ENCODE measurements at regions not wholly inside any gene's neighbourhood (a gene's known extent, or its start where the extent isn't known, plus 50 kb on each side); places are given as distances from the start of the nearest gene placed in this dataset.

DNA sequence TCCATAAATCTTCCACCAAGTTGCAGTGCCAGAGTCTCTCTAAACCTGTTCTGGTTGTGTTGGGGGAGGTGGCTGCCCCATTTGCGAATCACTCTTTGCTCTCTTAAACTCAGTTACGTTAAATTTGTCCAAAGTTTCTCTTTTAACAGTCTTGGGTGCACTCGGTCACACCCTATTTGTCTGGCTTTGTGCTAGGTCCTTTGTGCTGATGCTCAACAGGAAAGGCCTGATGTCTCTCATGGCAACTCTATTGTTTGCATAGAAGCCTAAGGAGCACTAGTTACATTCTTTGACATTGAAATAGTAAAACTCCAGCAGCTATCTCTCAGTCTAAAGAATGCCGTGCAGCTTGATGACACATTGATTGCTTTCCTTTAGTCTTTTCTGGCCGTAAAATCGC lies 105.1 kb downstream of the TRMT11 start:
- Mint-ChIP-seq H3K36me3 (peaks cover 3% of the 10 kb centered on the region), H3K27ac (no peak overlapping the region), H3K9me3 (no peaks in the 10 kb centered on the region), H3K4me3 (no peak overlapping the region), H3K27me3 (no peaks in the 10 kb centered on the region), H3K4me1 (ENCODE audit: low read depth) (peaks cover under 1% of the 10 kb centered on the region)
- POLR2A ChIA-PET, result no interaction called here
- CTCF ChIA-PET, result interaction anchor here (0.8 kb wide), 1 partner anchor 27 kb away, joined by 3 read pairs; no protein-coding TSS in a partner anchor
- intact Hi-C loops (cut with micrococcal nuclease), result no loop called here
- DNase-seq, result no peak

DNA sequence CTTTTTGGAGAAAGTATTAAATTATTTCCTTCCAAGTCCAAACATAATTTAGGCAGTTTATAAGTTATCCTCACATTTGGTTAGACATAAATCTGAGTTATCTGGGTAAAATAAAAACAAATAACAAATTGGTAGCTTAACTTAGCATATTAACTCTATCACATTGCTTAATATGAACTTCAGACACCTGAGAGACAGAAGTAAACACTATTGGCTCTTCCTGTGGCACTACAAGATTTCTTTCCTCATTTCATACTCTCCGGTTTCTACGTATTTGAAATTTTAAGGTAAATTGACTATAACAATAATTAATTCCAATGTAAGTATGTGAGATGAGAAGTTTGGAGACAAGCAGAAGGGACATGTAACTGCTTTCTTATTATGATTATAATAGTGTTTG lies 106.8 kb downstream of the TRMT11 start:
- H3K9me3 Mint-ChIP-seq, result no peaks in the 10 kb centered on the region
- DNase-seq, result no peak

DNA sequence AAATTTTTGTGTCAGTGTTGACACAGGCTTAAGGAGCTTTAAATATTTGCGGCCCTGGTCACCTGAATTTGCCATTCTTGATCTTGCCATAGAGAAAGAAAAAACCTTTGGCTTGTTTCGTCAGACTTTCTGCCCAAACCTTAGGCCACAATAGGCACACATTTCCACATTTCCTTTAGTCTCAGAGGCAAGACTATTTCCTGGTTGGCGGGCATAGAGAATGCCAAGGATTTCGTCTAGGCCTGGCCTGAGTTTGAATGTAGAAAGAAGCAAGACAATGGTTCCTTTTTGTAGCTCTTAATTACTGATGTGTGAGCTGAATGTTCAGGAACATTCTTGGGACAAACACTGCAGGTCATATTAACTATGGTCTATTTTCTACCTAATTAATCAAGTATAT lies 108.1 kb downstream of the TRMT11 start:
- intact Hi-C loops (cut with micrococcal nuclease), result no loop called here
- CTCF ChIA-PET, result no interaction called here
- POLR2A ChIA-PET, result no interaction called here
- Mint-ChIP-seq H3K27ac (no peak overlapping the region), H3K9me3 (no peaks in the 10 kb centered on the region), H3K27me3 (no peaks in the 10 kb centered on the region), H3K4me1 (ENCODE audit: low read depth) (no peaks in the 10 kb centered on the region), H3K36me3 (peaks cover 3% of the 10 kb centered on the region), H3K4me3 (no peak overlapping the region)
- no peak for DNase-seq

More for the DNA sequence above, 106.8 kb downstream of the TRMT11 start:
- intact Hi-C loops (cut with micrococcal nuclease), result no loop called here
- no peaks in the 10 kb centered on the region for H3K27me3 Mint-ChIP-seq
- H3K4me3 Mint-ChIP-seq, result no peak overlapping the region
- POLR2A ChIA-PET, result no interaction called here
- CTCF ChIA-PET, result no interaction called here
- H3K36me3 Mint-ChIP-seq, result peaks cover 3% of the 10 kb centered on the region
- H3K4me1 Mint-ChIP-seq (ENCODE audit: low read depth), result no peaks in the 10 kb centered on the region
- H3K27ac Mint-ChIP-seq, result no peak overlapping the region

DNA sequence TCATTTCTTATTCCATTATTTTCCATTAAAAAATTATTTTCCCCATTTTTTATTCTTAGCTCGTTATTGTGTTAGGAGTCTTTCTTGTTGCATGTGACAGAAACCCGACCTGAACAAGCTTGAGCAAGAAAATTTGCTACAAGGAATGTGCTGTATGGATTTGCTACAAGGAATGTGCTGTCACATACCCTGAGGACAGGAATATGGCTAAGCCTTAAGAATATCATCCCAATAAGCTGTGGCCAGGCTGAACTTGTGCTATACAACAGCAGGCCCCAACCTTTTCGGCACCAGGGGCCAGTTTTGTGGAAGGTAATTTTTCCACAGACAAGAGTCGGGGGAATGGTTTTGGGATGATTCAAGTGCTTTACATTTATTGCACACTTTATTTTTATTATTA lies 114.0 kb downstream of the TRMT11 start:
- H3K27me3 Mint-ChIP-seq, result no peaks in the 10 kb centered on the region
- intact Hi-C loops (cut with micrococcal nuclease), result no loop called here
- peaks cover 18% of the 10 kb centered on the region for H3K36me3 Mint-ChIP-seq
- DNase-seq, result no peak
- POLR2A ChIA-PET, result no interaction called here
- CTCF ChIA-PET, result no interaction called here
- no peaks in the 10 kb centered on the region for H3K4me1 Mint-ChIP-seq (ENCODE audit: low read depth)
- H3K27ac Mint-ChIP-seq, result no peak overlapping the region
- H3K9me3 Mint-ChIP-seq, result no peaks in the 10 kb centered on the region
- H3K4me3 Mint-ChIP-seq, result no peak overlapping the region

DNA sequence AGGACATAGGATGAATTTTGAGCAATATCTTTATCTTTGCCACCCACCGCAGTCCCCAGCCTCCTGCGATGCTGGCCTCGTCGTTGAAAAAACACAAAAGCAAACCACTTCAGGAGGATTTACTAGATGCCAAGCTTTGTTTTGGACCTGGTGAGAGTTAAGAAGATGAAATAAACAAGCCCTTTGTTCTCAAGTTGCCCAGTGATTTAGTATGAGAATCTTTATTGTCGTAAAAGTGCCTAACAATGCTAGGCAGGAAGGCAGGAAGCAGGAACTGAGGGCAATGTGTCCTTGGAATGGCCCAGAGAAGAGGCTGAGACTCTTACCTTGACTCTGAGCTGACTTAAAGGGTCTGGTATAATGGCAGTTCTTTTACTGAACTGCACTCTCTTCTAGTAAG lies 116.0 kb downstream of the TRMT11 start:
- ChIA-PET POLR2A (no interaction called here), CTCF (no interaction called here)
- intact Hi-C loops (cut with micrococcal nuclease), result no loop called here

DNA sequence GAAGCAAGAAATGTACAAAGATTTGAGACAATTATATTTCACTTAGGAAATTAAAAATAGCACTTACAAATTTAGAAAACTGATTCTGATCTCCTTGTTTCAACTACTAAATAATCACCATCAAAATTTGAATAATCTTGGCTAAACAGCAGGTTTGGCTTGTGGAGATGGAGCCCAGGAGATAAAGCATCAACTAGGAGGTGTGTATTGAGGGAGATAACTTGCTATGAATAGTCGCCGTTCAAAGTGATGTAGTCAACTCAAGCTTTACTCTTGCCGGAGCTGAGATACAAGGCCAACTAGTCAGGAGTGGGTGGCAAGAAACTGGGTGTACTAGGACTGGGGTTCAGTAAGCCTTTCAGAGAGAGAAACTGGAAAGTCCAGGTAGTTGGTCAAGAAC lies 117.7 kb downstream of the TRMT11 start:
- Mint-ChIP-seq H3K4me3 (no peak overlapping the region), H3K36me3 (peaks cover 18% of the 10 kb centered on the region), H3K9me3 (no peaks in the 10 kb centered on the region), H3K4me1 (ENCODE audit: low read depth) (no peaks in the 10 kb centered on the region), H3K27ac (no peak overlapping the region), H3K27me3 (no peaks in the 10 kb centered on the region)
- DNase-seq, result no peak
- intact Hi-C loops (cut with micrococcal nuclease), result no loop called here
- ChIA-PET POLR2A (no interaction called here), CTCF (no interaction called here)

More for the DNA sequence above, 116.0 kb downstream of the TRMT11 start:
- Mint-ChIP-seq H3K27me3 (no peaks in the 10 kb centered on the region), H3K4me3 (no peak overlapping the region), H3K36me3 (peaks cover 18% of the 10 kb centered on the region), H3K9me3 (no peaks in the 10 kb centered on the region), H3K27ac (no peak overlapping the region), H3K4me1 (ENCODE audit: low read depth) (no peaks in the 10 kb centered on the region)
- no peak for DNase-seq

DNA sequence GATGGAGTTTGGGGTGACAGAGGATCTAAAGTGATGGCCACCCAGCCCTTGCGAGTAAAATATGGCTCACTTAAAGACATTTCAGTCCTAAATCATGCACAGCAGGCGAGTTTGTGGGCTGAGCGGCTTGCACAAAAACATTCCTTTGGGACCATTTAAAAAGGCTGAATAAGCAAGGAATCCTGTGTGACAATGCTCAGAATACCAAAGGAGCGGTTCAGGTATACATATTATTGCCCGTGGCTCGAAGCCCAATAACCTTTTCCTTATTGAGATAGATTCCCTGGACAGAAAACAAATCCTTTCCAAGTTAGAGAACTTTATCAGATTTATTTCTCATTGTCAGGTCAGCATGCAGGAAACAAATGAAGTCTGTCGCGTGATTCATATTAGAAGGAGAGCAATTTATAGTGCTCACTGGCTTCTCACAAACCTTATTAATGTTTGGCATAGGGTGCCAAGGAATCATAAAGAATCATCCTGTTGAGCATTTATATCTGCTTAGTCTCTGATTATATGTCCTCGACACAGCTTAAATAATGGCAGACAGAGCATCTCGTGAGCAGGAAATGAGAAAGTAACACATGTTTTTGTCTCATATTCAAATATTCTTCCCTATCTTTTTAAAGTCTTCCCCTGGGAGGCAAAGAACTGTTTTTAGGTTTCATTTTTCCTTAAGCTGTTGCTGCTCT lies 121.3 kb downstream of the TRMT11 start:
- Mint-ChIP-seq H3K4me3 (no peak overlapping the region), H3K4me1 (ENCODE audit: low read depth) (no peaks in the 10 kb centered on the region), H3K36me3 (peaks cover 9% of the 10 kb centered on the region), H3K27ac (no peak overlapping the region), H3K27me3 (no peaks in the 10 kb centered on the region), H3K9me3 (no peaks in the 10 kb centered on the region)
- DNase-seq, result no peak
- ChIA-PET CTCF (no interaction called here), POLR2A (interaction anchor here (0.6 kb wide), 1 partner anchor 1453 kb away, joined by 4 read pairs; no protein-coding TSS in a partner anchor)
- intact Hi-C loops (cut with micrococcal nuclease), result no loop called here

DNA sequence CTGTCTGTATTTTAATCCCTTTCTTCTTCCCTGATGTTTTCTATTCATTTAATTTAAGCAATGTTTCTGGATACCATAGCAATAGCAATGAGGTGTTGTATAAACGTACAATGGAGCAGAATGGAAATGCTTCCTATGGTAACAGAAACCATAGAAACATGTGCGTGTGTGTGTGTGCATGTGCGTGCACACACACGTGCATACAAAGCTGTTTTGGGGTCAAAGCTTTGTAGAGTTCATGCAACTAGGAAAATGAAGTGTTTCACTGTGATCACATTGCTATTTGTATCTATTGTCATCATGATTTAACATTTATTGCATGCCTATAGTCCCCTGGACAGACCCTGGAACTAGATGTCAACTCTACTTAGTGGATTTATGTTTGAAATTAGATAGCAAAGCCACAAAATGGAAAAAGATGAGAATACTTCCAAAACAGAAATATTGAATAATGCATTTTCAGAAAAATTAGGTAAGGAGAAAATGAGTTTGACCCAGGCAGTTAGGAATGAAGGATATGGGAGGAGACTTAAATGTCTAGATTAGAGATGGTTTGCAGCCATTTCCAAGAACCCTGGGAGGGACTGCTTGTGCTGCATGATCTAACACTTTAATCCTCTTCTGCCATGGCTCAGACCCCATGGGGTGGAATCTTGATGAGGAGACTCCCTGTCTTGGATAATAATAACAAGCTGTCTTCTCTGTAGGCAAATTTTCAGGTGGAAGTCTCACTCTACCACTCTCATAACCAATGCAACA lies 124.4 kb downstream of the TRMT11 start:
- ChIA-PET CTCF (no interaction called here), POLR2A (no interaction called here)
- H3K4me3 Mint-ChIP-seq, result no peak overlapping the region
- no peaks in the 10 kb centered on the region for H3K36me3 Mint-ChIP-seq
- H3K27ac Mint-ChIP-seq, result no peak overlapping the region
- intact Hi-C loops (cut with micrococcal nuclease), result no loop called here
- no peaks in the 10 kb centered on the region for H3K9me3 Mint-ChIP-seq
- H3K4me1 Mint-ChIP-seq (ENCODE audit: low read depth), result no peaks in the 10 kb centered on the region
- DNase-seq, result no peak
- H3K27me3 Mint-ChIP-seq, result no peaks in the 10 kb centered on the region

DNA sequence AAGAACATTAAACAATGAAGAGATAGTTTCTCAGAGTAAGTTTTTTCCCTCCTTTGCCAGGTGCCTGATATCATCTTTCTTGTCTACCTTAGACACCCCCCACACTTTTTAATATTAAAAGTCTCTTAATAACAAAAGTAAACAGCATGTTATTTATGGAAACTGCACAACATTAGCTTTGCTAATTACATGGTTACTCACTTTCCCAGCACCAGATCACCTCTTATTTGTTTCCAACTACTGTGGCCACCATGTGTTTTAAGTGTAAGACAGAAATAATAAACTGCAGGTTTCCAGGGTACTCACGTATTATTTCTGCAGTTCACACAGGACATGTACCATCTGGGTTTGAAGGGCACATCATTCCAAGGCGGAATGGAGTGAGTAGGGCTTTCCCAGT lies 125.0 kb downstream of the TRMT11 start:
- ChIA-PET CTCF (no interaction called here), POLR2A (no interaction called here)
- no peaks in the 10 kb centered on the region for H3K27me3 Mint-ChIP-seq
- no peaks in the 10 kb centered on the region for H3K4me1 Mint-ChIP-seq (ENCODE audit: low read depth)
- DNase-seq, result no peak
- no peaks in the 10 kb centered on the region for H3K9me3 Mint-ChIP-seq
- intact Hi-C loops (cut with micrococcal nuclease), result no loop called here
- no peak overlapping the region for H3K27ac Mint-ChIP-seq
- no peaks in the 10 kb centered on the region for H3K36me3 Mint-ChIP-seq
- H3K4me3 Mint-ChIP-seq, result no peak overlapping the region

DNA sequence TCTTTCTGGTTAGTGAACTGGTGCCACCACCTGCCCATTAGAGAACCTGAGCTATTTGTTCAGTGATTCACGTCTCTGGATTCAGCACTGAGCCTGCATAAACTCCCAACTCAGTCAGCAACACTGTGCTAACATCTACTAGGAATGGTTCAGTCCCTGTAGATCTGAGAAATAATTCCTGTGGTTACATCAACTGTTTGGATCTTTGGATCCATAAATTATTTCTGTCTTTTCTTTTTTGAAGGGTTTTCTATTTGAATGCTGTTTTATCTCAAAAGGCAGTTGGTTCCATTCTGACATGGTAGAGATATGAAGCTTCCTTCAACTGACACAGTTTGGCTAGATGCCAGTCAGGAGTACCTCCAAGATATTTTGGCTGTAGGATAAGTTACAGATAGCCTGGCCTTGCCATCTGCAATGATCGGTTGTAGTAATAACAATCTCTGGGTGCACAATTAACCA lies 125.9 kb downstream of the TRMT11 start:
- H3K27me3 Mint-ChIP-seq, result no peaks in the 10 kb centered on the region
- ChIA-PET POLR2A (no interaction called here), CTCF (no interaction called here)
- H3K4me3 Mint-ChIP-seq, result no peak overlapping the region
- no peaks in the 10 kb centered on the region for H3K36me3 Mint-ChIP-seq
- DNase-seq, result no peak
- no peaks in the 10 kb centered on the region for H3K4me1 Mint-ChIP-seq (ENCODE audit: low read depth)
- H3K27ac Mint-ChIP-seq, result no peak overlapping the region
- intact Hi-C loops (cut with micrococcal nuclease), result no loop called here
- H3K9me3 Mint-ChIP-seq, result no peaks in the 10 kb centered on the region

DNA sequence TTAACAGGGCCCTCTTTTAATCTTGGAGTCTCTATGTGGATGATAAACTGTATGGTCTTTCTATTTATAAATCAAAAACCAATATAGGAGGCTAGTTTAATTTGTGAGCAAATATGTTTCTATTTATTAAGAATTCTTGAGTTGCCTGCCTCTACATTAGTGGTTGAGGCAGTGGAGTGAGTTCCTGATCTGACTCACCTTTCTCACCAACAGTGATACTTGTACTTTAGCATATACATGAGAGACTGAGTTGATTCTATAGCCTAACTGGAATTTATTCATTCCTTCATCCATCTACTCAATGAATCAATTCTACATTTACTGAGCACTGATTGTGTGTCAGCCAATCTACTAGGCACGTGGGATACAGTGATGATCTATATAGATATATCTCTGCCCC lies 126.9 kb downstream of the TRMT11 start:
- DNase-seq, result no peak
- H3K36me3 Mint-ChIP-seq, result no peaks in the 10 kb centered on the region
- POLR2A ChIA-PET, result no interaction called here
- intact Hi-C loops (cut with micrococcal nuclease), result no loop called here
- no peaks in the 10 kb centered on the region for H3K9me3 Mint-ChIP-seq
- CTCF ChIA-PET, result no interaction called here
- no peak overlapping the region for H3K27ac Mint-ChIP-seq
- H3K4me1 Mint-ChIP-seq (ENCODE audit: low read depth), result no peaks in the 10 kb centered on the region
- no peaks in the 10 kb centered on the region for H3K27me3 Mint-ChIP-seq
- no peak overlapping the region for H3K4me3 Mint-ChIP-seq

DNA sequence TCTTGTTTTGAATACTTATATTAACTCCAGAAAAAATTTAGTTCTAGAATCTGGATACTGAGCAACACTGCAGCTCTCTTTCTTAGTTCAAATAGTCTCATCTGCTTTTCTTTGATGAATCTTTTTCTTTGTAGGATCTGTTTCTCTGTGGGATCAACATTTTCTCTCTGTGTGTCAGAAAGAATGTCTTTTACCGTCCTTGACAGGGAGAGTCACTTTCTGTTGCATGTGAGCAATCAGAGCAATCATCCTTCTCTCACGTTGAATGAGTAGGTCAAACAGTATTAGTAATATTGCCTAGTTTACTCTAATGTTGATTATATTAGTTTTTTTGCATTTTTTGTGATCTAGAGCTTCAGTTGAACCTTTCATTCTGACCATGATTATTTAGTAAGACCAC lies 130.9 kb downstream of the TRMT11 start:
- CTCF ChIA-PET, result no interaction called here

More for the DNA sequence above, 130.9 kb downstream of the TRMT11 start:
- Mint-ChIP-seq H3K27ac (no peak overlapping the region), H3K9me3 (no peaks in the 10 kb centered on the region), H3K36me3 (no peaks in the 10 kb centered on the region), H3K4me1 (ENCODE audit: low read depth) (no peaks in the 10 kb centered on the region), H3K27me3 (no peaks in the 10 kb centered on the region), H3K4me3 (no peak overlapping the region)
- no peak for DNase-seq
- intact Hi-C loops (cut with micrococcal nuclease), result no loop called here
- POLR2A ChIA-PET, result no interaction called here

All from activated CD4-positive, alpha-beta memory T cell treated with anti-CD3 and anti-CD28 coated beads for 36 hours (primary cell).